ENCODE measurements at regions not wholly inside any gene's neighbourhood (a gene's known extent, or its start where the extent isn't known, plus 50 kb on each side); places are given as distances from the start of the nearest gene placed in this dataset.

DNA sequence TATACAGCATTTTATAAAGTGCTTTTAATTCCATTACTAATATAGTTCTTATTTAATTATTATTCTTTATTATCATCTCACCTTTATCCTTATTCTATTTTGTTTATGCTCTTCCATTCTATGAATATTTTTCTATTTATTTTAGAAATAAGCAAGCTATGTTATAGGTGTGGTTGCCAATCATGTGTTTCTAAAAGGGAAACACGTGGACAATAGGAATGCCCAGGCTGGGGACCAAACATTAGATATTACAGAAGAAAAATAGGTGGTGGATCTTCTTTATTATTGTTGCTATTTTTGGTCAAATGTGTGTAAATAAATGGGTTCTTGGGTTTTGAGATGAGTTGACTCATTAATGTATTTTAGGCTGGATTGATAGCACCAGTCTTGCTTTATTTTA, 438.3 kb downstream of the RAB38 start:
- H3K4me3 ChIP-seq (ENCODE audit: low read depth, low read length) = no peak overlapping the region
- no peak for TF ChIP-seq CTCF (IDR thresholded peaks at IDR 0.05; ENCODE audit: borderline replicate concordance, insufficient read depth, low read depth, low read length)

DNA sequence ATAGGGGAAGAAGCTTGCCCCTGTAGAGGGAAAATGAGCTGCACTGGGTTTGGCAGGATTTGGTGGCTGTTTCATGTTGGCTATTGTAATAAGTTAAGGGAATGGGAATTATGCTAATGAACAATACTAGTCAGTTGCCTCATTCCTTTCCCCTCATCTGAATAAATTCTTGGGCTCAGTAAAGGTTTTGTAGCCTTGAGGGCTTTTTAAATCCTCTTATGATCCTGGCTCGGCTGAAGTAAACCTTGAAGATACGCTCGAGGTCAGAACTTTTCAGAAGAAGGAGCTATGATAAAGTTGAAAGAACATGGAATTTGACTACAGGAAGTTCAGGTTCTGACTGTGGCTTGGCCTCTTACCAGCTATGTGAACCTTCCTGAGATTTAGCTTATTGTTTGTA, 448.7 kb downstream of the RAB38 start:
- no peak for TF ChIP-seq CTCF (IDR thresholded peaks at IDR 0.05; ENCODE audit: borderline replicate concordance, insufficient read depth, low read depth, low read length)

GRCh38 chr11:87724358-87724757, 450.9 kb downstream of the RAB38 start:
- no peak for TF ChIP-seq CTCF (IDR thresholded peaks at IDR 0.05; ENCODE audit: borderline replicate concordance, insufficient read depth, low read depth, low read length)
- no peak overlapping the region for H3K4me3 ChIP-seq (ENCODE audit: low read depth, low read length)

More for the DNA sequence above, 448.7 kb downstream of the RAB38 start:
- H3K4me3 ChIP-seq (ENCODE audit: low read depth, low read length) = no peak overlapping the region

GRCh38 chr11:87722756-87723565, 452.3 kb downstream of the RAB38 start:
- peak; percentile 80 for TF ChIP-seq CTCF (IDR thresholded peaks at IDR 0.05; ENCODE audit: borderline replicate concordance, insufficient read depth, low read depth, low read length)
- H3K4me3 ChIP-seq (ENCODE audit: low read depth, low read length) = no peak overlapping the region

DNA sequence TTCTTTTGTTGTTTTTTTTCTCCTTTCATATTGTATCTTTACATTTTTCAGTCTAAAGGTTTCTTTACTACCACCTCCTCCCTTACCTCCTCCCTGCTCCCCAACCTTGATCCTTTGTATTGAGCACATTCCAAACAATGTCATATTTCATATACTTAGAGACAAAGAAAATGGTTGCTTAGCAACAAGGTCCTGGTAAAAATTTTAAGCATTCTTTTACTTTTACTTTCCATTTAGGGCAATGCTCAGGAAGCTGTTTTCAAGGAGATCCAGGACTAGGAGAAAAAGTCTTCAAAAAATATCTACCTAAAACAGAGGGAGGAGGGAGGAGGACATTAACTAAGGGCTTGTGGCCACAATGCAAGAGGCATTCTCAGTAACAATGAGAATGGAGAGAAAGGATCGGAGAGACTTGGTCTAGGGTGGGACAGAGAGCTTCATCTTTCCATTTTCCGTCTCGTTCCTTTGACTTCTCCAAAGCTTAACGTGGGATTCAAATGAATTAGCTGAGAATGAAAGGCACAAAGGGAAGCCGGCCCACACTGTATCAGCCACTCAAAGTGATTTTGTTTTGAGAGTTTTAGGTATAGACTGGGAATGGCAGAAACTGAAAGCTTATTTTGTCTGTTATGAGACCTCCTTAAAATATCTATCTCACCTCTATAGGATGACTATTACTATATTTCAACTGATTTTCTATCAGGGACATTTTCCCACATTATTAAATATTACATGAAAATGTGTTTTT, 455.7 kb downstream of the RAB38 start:
- no peak overlapping the region for H3K4me3 ChIP-seq (ENCODE audit: low read depth, low read length)
- no peak for TF ChIP-seq CTCF (IDR thresholded peaks at IDR 0.05; ENCODE audit: borderline replicate concordance, insufficient read depth, low read depth, low read length)

DNA sequence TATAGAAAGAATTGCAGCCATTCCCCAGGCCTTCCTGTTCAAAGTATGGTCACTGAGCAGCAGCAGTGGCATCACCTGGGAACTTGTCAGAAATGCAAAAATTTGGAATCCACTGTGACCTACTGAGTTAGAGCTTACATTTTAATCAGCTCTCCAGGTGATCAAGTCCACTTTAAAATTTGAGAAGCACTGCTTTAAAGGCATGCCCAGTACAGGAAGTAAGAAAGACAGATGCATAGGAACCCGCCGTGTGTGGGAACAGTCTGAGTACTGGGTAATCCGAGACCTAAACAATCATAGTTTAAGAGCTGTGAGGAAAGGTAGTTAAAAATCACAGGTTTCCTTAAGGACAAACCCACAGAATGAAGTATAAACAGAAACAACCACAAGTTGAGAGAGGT, 462.4 kb downstream of the RAB38 start:
- no peak for TF ChIP-seq CTCF (IDR thresholded peaks at IDR 0.05; ENCODE audit: borderline replicate concordance, insufficient read depth, low read depth, low read length)

More for the DNA sequence above, 462.4 kb downstream of the RAB38 start:
- no peak overlapping the region for H3K4me3 ChIP-seq (ENCODE audit: low read depth, low read length)

Measured in GM12875 (cell line).